Activated naive CD8-positive, alpha-beta T cell treated with anti-CD3 and anti-CD28 coated beads, Interleukin-2, amount 50 U/mL, for 24 hours (primary cell): ENCODE measurements at regions not wholly inside any gene's neighbourhood (a gene's known extent, or its start where the extent isn't known, plus 50 kb on each side); places are given as distances from the start of the nearest gene placed in this dataset.

Source experiments
- ATAC-seq: fragments of 150-1000 bp; cut with Tn5 transposase; one replicate; pipeline ENCODE4 v1.10.0; 2021
- DNase-seq: peaks from one replicate; pipeline ENCODE4 v3.0.0; 2021
- H3K27ac Mint-ChIP-seq: one replicate; pipeline ENCODE4 v1.8.0; 2021; ENCODE audit warnings: mild to moderate bottlenecking, mixed read lengths
- H3K27me3 Mint-ChIP-seq: one replicate; pipeline ENCODE4 v1.8.0; 2021; ENCODE audit warnings: mixed read lengths
- H3K36me3 Mint-ChIP-seq: one replicate; pipeline ENCODE4 v1.8.0; 2021; ENCODE audit warnings: low read depth, mixed read lengths
- H3K4me1 Mint-ChIP-seq: one replicate; pipeline ENCODE4 v1.8.0; 2021; ENCODE audit warnings: mixed read lengths
- H3K4me3 Mint-ChIP-seq: one replicate; pipeline ENCODE4 v1.8.0; 2021; ENCODE audit warnings: mild to moderate bottlenecking, moderate library complexity, mixed read lengths
- H3K9me3 Mint-ChIP-seq: one replicate; pipeline ENCODE4 v1.8.0; 2021; ENCODE audit warnings: mixed read lengths

- DNase-seq = no peak
- H3K27ac Mint-ChIP-seq = no peak overlapping the region
- no peak for ATAC-seq
- peaks cover 3% of the 10 kb centered on the region for H3K27me3 Mint-ChIP-seq
- H3K9me3 Mint-ChIP-seq = no peaks in the 10 kb centered on the region
- no peak overlapping the region for H3K4me3 Mint-ChIP-seq
- no peaks in the 10 kb centered on the region for H3K4me1 Mint-ChIP-seq
- H3K36me3 Mint-ChIP-seq = no peaks in the 10 kb centered on the region
These were observed 114.5 kb downstream of the RXFP2 start for GRCh38 chr13:31853643-31854326.

GRCh38 chr13:31859571-31859970, 120.2 kb downstream of the RXFP2 start:
- Mint-ChIP-seq H3K4me1 (no peaks in the 10 kb centered on the region), H3K27ac (no peak overlapping the region), H3K9me3 (no peaks in the 10 kb centered on the region), H3K27me3 (peaks cover 5% of the 10 kb centered on the region), H3K36me3 (no peaks in the 10 kb centered on the region), H3K4me3 (no peak overlapping the region)
- DNase-seq (no peak), ATAC-seq (no peak)

- H3K27me3 Mint-ChIP-seq = peaks cover 5% of the 10 kb centered on the region
- ATAC-seq = no peak
These were observed 120.7 kb downstream of the RXFP2 start for GRCh38 chr13:31860002-31860401.

GRCh38 chr13:31862828-31863227, 123.5 kb downstream of the RXFP2 start:
- ATAC-seq = no peak
- H3K4me3 Mint-ChIP-seq = no peak overlapping the region
- DNase-seq = no peak

More at GRCh38 chr13:31860002-31860401, 120.7 kb downstream of the RXFP2 start:
- Mint-ChIP-seq H3K4me1 (no peaks in the 10 kb centered on the region), H3K36me3 (no peaks in the 10 kb centered on the region), H3K9me3 (no peaks in the 10 kb centered on the region), H3K4me3 (no peak overlapping the region), H3K27ac (no peak overlapping the region)
- no peak for DNase-seq

GRCh38 chr13:31864307-31864706, 125.0 kb downstream of the RXFP2 start:
- H3K27ac Mint-ChIP-seq = no peak overlapping the region
- peaks cover 3% of the 10 kb centered on the region for H3K27me3 Mint-ChIP-seq
- H3K4me1 Mint-ChIP-seq = no peaks in the 10 kb centered on the region
- no peaks in the 10 kb centered on the region for H3K36me3 Mint-ChIP-seq
- H3K4me3 Mint-ChIP-seq = no peak overlapping the region
- DNase-seq (no peak), ATAC-seq (no peak)
- H3K9me3 Mint-ChIP-seq = no peaks in the 10 kb centered on the region

More at GRCh38 chr13:31862828-31863227, 123.5 kb downstream of the RXFP2 start:
- H3K27ac Mint-ChIP-seq = no peak overlapping the region
- no peaks in the 10 kb centered on the region for H3K36me3 Mint-ChIP-seq
- H3K4me1 Mint-ChIP-seq = no peaks in the 10 kb centered on the region
- H3K27me3 Mint-ChIP-seq = peaks cover 3% of the 10 kb centered on the region
- H3K9me3 Mint-ChIP-seq = no peaks in the 10 kb centered on the region

- no peak overlapping the region for H3K27ac Mint-ChIP-seq
- peaks cover 3% of the 10 kb centered on the region for H3K27me3 Mint-ChIP-seq
- no peaks in the 10 kb centered on the region for H3K9me3 Mint-ChIP-seq
- ATAC-seq = no peak
- no peak overlapping the region for H3K4me3 Mint-ChIP-seq
- H3K36me3 Mint-ChIP-seq = no peaks in the 10 kb centered on the region
- no peaks in the 10 kb centered on the region for H3K4me1 Mint-ChIP-seq
- DNase-seq = no peak
These were observed 126.8 kb downstream of the RXFP2 start for GRCh38 chr13:31866099-31866498.

GRCh38 chr13:31867709-31868108, 128.4 kb downstream of the RXFP2 start:
- Mint-ChIP-seq H3K27me3 (peaks cover 3% of the 10 kb centered on the region), H3K9me3 (no peaks in the 10 kb centered on the region), H3K4me1 (no peaks in the 10 kb centered on the region), H3K27ac (no peak overlapping the region), H3K36me3 (no peaks in the 10 kb centered on the region), H3K4me3 (no peak overlapping the region)
- no peak for ATAC-seq
- no peak for DNase-seq

GRCh38 chr13:31869582-31869981, 130.3 kb downstream of the RXFP2 start:
- no peaks in the 10 kb centered on the region for H3K4me1 Mint-ChIP-seq
- no peaks in the 10 kb centered on the region for H3K9me3 Mint-ChIP-seq
- H3K27me3 Mint-ChIP-seq = no peaks in the 10 kb centered on the region
- no peak overlapping the region for H3K27ac Mint-ChIP-seq
- H3K36me3 Mint-ChIP-seq = no peaks in the 10 kb centered on the region
- no peak overlapping the region for H3K4me3 Mint-ChIP-seq
- no peak for ATAC-seq
- no peak for DNase-seq

GRCh38 chr13:31870511-31870910, 131.2 kb downstream of the RXFP2 start:
- DNase-seq (no peak), ATAC-seq (no peak)
- Mint-ChIP-seq H3K9me3 (no peaks in the 10 kb centered on the region), H3K27me3 (no peaks in the 10 kb centered on the region), H3K27ac (no peak overlapping the region), H3K4me1 (no peaks in the 10 kb centered on the region), H3K4me3 (no peak overlapping the region), H3K36me3 (no peaks in the 10 kb centered on the region)

- Mint-ChIP-seq H3K4me1 (no peaks in the 10 kb centered on the region), H3K9me3 (no peaks in the 10 kb centered on the region), H3K27ac (no peak overlapping the region), H3K4me3 (no peak overlapping the region), H3K27me3 (no peaks in the 10 kb centered on the region), H3K36me3 (no peaks in the 10 kb centered on the region)
- no peak for DNase-seq
- ATAC-seq = no peak
These were observed 133.8 kb downstream of the RXFP2 start for GRCh38 chr13:31873145-31873544.

GRCh38 chr13:31875134-31875533, 135.8 kb downstream of the RXFP2 start:
- Mint-ChIP-seq H3K4me3 (no peak overlapping the region), H3K27me3 (no peaks in the 10 kb centered on the region)
- ATAC-seq = no peak

GRCh38 chr13:31878052-31878451, 138.7 kb downstream of the RXFP2 start:
- ATAC-seq (no peak), DNase-seq (no peak)
- Mint-ChIP-seq H3K27me3 (no peaks in the 10 kb centered on the region), H3K9me3 (no peaks in the 10 kb centered on the region), H3K27ac (no peak overlapping the region), H3K4me1 (peaks cover 3% of the 10 kb centered on the region), H3K4me3 (no peak overlapping the region), H3K36me3 (no peaks in the 10 kb centered on the region)

More at GRCh38 chr13:31875134-31875533, 135.8 kb downstream of the RXFP2 start:
- no peaks in the 10 kb centered on the region for H3K4me1 Mint-ChIP-seq
- H3K27ac Mint-ChIP-seq = no peak overlapping the region
- no peak for DNase-seq
- no peaks in the 10 kb centered on the region for H3K36me3 Mint-ChIP-seq
- no peaks in the 10 kb centered on the region for H3K9me3 Mint-ChIP-seq

GRCh38 chr13:31878495-31878894, 139.2 kb downstream of the RXFP2 start:
- Mint-ChIP-seq H3K4me1 (peaks cover 3% of the 10 kb centered on the region), H3K9me3 (no peaks in the 10 kb centered on the region), H3K27ac (no peak overlapping the region), H3K36me3 (no peaks in the 10 kb centered on the region), H3K4me3 (no peak overlapping the region), H3K27me3 (no peaks in the 10 kb centered on the region)
- no peak for ATAC-seq
- no peak for DNase-seq

- no peak for ATAC-seq
These were observed 139.6 kb downstream of the RXFP2 start for GRCh38 chr13:31878955-31879354.

GRCh38 chr13:31880851-31881494, 141.6 kb downstream of the RXFP2 start:
- DNase-seq = no peak
- H3K4me1 Mint-ChIP-seq = peaks cover 3% of the 10 kb centered on the region
- no peaks in the 10 kb centered on the region for H3K36me3 Mint-ChIP-seq
- ATAC-seq = no peak
- no peak overlapping the region for H3K27ac Mint-ChIP-seq
- no peaks in the 10 kb centered on the region for H3K9me3 Mint-ChIP-seq
- no peak overlapping the region for H3K4me3 Mint-ChIP-seq
- H3K27me3 Mint-ChIP-seq = no peaks in the 10 kb centered on the region

More at GRCh38 chr13:31878955-31879354, 139.6 kb downstream of the RXFP2 start:
- H3K4me3 Mint-ChIP-seq = no peak overlapping the region
- H3K4me1 Mint-ChIP-seq = peaks cover 3% of the 10 kb centered on the region
- DNase-seq = no peak
- H3K36me3 Mint-ChIP-seq = no peaks in the 10 kb centered on the region
- no peaks in the 10 kb centered on the region for H3K9me3 Mint-ChIP-seq
- H3K27ac Mint-ChIP-seq = no peak overlapping the region
- H3K27me3 Mint-ChIP-seq = no peaks in the 10 kb centered on the region
